ENCODE measurements at regions not wholly inside any gene's neighbourhood (a gene's known extent, or its start where the extent isn't known, plus 50 kb on each side); places are given as distances from the start of the nearest gene placed in this dataset.

DNA sequence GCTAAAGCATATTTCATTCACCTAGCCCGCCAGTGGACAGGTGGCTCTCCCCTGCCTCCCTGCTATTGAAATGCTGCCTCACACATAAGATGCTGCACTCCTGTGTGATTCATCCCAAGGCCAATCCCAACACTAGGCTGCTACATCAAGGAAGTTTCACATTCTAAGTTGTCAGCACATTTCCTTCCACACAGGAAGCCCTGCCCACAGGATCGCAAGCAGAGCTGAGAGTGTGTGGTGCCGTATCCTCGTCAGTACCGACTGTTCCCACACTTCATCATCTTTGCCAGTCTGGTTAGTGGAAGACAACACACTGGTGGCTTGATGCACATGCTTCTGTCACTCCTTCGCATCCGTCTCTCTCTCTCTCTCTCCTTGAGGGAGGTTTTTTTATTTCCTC, 194.3 kb upstream of the PPP2R2D start:
- TF ChIP-seq, protein P1, sequence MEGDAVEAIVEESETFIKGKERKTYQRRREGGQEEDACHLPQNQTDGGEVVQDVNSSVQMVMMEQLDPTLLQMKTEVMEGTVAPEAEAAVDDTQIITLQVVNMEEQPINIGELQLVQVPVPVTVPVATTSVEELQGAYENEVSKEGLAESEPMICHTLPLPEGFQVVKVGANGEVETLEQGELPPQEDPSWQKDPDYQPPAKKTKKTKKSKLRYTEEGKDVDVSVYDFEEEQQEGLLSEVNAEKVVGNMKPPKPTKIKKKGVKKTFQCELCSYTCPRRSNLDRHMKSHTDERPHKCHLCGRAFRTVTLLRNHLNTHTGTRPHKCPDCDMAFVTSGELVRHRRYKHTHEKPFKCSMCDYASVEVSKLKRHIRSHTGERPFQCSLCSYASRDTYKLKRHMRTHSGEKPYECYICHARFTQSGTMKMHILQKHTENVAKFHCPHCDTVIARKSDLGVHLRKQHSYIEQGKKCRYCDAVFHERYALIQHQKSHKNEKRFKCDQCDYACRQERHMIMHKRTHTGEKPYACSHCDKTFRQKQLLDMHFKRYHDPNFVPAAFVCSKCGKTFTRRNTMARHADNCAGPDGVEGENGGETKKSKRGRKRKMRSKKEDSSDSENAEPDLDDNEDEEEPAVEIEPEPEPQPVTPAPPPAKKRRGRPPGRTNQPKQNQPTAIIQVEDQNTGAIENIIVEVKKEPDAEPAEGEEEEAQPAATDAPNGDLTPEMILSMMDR (IDR thresholded peaks at IDR 0.05) = no peak
- TF ChIP-seq EP300 (IDR thresholded peaks at IDR 0.05) = no peak
- no peak for TF ChIP-seq POLR2A (IDR thresholded peaks at IDR 0.05)
